ENCODE measurements at regions not wholly inside any gene's neighbourhood (a gene's known extent, or its start where the extent isn't known, plus 50 kb on each side); places are given as distances from the start of the nearest gene placed in this dataset.
A peak's percentile ranks its signal among the peaks of the same experiment; 100 is the strongest.
"Not testable (repeated sequence)": the region's sequence is repeated elsewhere in the genome, so short reads cannot be mapped to it uniquely, and the experiment has no call there.

DNA sequence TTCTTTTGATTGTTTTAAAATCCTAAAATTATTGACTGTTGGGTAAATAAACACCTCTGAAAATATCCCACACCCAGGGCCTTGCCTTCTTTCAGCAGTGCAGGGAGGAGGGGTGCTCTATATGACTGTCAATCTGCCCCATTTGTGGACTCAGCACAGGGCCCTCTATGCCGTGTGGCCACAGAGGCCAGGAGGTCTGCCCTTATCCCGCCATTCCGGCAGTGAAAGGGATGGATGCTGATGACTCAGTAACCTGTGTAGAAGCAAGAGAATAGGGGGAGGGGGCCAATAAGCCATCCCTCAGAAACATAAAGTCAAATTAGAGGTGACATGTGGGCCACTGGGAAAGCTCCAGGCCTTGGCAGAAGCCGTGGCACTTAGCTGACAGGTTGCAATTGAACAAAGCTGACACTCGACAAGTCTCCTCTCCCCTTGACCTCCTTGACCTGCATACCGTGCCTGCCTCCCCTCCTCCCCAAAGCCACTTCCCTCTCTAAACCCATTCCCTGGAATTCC is 281.4 kb upstream of the DYNLRB2 start:
- TF ChIP-seq, protein P1, sequence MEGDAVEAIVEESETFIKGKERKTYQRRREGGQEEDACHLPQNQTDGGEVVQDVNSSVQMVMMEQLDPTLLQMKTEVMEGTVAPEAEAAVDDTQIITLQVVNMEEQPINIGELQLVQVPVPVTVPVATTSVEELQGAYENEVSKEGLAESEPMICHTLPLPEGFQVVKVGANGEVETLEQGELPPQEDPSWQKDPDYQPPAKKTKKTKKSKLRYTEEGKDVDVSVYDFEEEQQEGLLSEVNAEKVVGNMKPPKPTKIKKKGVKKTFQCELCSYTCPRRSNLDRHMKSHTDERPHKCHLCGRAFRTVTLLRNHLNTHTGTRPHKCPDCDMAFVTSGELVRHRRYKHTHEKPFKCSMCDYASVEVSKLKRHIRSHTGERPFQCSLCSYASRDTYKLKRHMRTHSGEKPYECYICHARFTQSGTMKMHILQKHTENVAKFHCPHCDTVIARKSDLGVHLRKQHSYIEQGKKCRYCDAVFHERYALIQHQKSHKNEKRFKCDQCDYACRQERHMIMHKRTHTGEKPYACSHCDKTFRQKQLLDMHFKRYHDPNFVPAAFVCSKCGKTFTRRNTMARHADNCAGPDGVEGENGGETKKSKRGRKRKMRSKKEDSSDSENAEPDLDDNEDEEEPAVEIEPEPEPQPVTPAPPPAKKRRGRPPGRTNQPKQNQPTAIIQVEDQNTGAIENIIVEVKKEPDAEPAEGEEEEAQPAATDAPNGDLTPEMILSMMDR (conservative IDR thresholded peaks at IDR 0.05; ENCODE audit: low read depth, low read length), result no peak
- peak; percentile 11 for DNase-seq (ENCODE audit: low read depth)
- no peak overlapping the region for H3K4me3 ChIP-seq (ENCODE audit: low read length)

DNA sequence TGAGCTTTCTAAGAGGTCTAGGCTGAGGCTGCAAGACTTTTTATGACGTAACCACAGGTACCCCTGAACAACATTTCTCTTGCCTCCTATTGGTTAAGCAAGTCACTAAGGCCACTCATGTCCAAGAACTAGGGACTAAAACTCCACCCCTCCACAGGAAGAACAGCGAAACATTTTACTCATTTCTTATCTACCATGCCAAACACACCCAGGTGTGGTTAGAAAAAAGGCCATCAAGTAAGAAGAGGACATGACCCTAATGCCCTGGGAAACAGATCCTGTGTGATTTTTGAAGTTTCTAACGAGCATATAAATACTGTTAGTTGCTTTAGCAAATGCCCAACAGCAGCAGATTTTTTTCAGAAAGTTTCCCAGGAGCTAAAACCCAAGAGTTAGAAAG is 282.4 kb upstream of the DYNLRB2 start:
- H3K4me3 ChIP-seq (ENCODE audit: low read length), result no peak overlapping the region
- TF ChIP-seq, protein P1 (conservative IDR thresholded peaks at IDR 0.05; ENCODE audit: low read depth, low read length), result no peak
- DNase-seq (ENCODE audit: low read depth), result no peak

DNA sequence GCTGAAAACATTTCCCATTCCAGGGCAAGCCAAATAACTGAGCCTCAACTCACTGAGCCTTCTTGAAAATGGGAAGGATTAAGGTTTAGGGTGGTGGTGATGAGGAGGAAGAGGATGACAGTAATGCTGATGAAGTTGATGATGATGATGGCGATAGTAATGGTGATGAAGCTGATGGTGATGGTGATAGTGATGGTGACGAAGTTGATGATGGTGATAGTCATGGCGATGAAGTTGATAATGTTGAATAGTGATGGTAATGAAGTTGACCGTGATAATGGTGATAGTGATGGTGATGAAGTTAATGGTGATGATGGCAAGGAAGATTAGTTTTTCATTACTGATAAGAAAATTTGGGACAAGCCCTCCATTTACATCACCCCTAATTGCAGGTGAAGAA is 285.8 kb upstream of the DYNLRB2 start:
- no peak for DNase-seq (ENCODE audit: low read depth)
- TF ChIP-seq, protein P1 (conservative IDR thresholded peaks at IDR 0.05; ENCODE audit: low read depth, low read length), result no peak
- no peak overlapping the region for H3K4me3 ChIP-seq (ENCODE audit: low read length)

DNA sequence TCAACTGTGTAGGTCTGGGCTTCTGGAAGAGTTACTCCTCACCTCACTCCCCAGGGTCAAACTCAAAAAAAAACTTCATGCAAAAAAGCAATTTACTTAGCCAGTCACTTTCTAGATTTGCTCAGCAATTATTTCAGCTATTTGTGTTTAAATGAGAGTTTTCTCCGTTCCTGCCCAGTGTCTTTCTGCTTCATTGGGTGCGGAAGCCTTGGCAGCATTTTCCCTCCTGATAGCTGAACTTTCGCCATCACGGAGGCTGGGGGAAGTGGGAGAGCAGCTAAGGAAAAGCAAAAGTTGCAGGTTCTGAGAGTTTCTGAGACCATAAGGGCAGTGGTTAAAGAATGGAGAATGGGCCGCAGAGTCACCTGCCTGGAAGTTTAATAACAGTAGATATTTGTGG is 287.1 kb upstream of the DYNLRB2 start:
- DNase-seq (ENCODE audit: low read depth), result no peak
- no peak overlapping the region for H3K4me3 ChIP-seq (ENCODE audit: low read length)
- TF ChIP-seq, protein P1 (conservative IDR thresholded peaks at IDR 0.05; ENCODE audit: low read depth, low read length), result no peak

DNA sequence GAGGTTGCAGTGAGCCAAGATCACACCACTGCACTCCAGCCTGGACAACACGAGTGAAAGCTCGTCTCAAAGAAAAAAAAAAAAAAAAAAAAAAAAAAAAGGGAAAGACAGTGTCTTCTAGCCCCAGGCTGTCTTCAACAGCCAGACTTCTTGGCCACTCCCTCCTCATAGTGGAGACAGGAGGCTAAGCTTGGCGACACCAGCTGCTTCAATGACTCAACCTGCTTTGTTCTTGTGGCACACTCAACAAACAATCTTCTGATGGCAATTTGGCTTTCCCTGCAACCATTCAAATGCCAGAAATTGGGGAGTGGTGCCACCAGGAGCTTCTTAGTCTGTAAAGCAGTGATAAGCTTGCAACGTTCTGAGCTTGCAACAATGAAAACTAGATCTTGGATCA is 290.4 kb upstream of the DYNLRB2 start:
- TF ChIP-seq, protein P1 (conservative IDR thresholded peaks at IDR 0.05; ENCODE audit: low read depth, low read length), result no peak
- H3K4me3 ChIP-seq (ENCODE audit: low read length), result no peak overlapping the region
- DNase-seq (ENCODE audit: low read depth), result no peak

DNA sequence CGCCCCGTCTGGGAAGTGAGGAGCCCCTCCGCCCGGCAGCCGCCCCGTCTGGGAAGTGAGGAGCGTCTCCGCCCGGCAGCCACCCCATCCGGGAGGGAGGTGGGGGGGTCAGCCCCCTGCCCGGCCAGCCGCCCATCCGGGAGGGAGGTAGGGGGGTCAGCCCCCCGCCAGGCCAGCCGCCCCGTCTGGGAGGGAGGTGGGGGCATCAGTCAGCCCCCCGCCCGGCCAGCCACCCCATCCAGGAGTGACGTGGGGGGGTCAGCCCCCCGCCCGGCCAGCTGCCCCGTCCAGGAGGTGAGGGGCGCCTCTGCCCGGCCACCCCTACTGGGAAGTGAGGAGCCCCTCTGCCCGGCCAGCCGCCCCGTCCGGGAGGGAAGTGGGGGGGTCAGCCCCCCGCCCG is 297.5 kb upstream of the DYNLRB2 start:
- H3K4me3 ChIP-seq (ENCODE audit: low read length); DNase-seq (ENCODE audit: low read depth): not testable (repeated sequence)

DNA sequence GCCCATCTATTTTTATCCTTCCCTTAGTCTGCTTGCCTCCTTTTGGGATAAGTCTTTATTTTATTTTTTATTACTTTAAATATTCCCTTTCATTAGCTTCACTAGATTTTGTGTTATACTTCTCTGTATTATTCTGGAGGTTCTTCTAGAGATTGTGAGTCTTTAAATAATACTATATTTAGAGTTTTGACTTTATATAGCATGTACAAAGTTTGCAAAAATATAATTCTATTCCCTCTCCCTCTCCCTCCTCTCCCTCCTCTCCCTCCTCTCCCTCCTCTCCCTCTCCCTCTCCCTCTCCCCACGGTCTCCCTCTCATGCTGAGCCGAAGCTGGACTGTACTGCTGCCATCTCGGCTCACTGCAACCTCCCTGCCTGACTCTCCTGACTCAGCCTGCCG is 298.5 kb upstream of the DYNLRB2 start:
- DNase-seq (ENCODE audit: low read depth), result not testable (repeated sequence)

DNA sequence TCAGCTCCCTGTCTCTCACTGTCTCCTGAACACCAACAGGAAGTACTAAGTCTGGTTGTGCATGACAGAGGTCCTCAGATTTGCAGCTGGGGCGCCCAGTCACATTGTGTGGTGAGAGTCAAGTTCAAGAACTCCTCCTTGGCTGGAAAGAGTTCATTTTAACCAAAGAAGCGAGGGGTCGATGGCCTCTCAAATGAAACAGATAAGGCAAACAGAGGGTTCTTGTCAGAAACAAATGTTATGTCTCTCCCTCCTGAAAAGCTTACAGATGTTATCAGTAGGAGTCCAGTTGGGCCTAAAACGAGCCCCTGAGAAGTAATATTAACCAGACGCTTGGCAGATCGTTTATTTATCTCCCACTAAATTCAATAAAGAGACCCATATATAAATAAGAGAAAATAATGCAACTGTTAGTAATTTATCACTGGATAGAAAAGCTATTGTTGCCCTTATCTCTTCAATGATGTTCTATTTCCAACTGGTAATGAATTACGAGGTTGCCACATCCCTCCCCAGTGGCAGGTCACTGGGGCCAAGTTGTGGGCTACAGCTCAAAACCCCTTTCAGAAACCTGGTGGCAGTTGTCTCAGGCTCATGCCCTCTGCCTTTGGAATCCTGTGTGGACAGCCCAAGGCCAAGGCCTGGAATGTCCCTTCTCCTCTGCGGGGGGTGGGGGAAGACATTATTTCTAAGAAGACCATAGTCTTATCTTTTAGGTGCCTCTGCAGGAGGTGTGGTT is 307.5 kb upstream of the DYNLRB2 start:
- TF ChIP-seq, protein P1 (conservative IDR thresholded peaks at IDR 0.05; ENCODE audit: low read depth, low read length), result no peak
- no peak overlapping the region for H3K4me3 ChIP-seq (ENCODE audit: low read length)
- DNase-seq (ENCODE audit: low read depth), result no peak

More for the DNA sequence above, 298.5 kb upstream of the DYNLRB2 start:
- not testable (repeated sequence) for H3K4me3 ChIP-seq (ENCODE audit: low read length)

Measured in retinal pigment epithelial cell (primary cell).